HG03565 (cell line): ENCODE measurements at regions not wholly inside any gene's neighbourhood (a gene's known extent, or its start where the extent isn't known, plus 50 kb on each side); places are given as distances from the start of the nearest gene placed in this dataset.
"Not testable (repeated sequence)": the region's sequence is repeated elsewhere in the genome, so short reads cannot be mapped to it uniquely, and the experiment has no call there.

Experiments
- ATAC-seq: cut with Tn5 transposase; IDR thresholded peaks from one replicate; pipeline ENCODE4 v1.9.1; 2021; ENCODE audit warnings: mild to moderate bottlenecking, moderate library complexity; ENCODE audit not compliant: unreplicated experiment

GRCh38 chr1:95297906-95298305 is 63.9 kb downstream of the RWDD3 start:
- ATAC-seq = not testable (repeated sequence)

GRCh38 chr1:95301091-95301490 is 67.1 kb downstream of the RWDD3 start:
- ATAC-seq = no peak

- no peak for ATAC-seq
Observed at GRCh38 chr1:95301614-95302013, 67.6 kb downstream of the RWDD3 start.

- ATAC-seq = no peak
Observed at GRCh38 chr1:95304803-95305202, 70.8 kb downstream of the RWDD3 start.

GRCh38 chr1:95308276-95309030 is 74.4 kb downstream of the RWDD3 start:
- ATAC-seq = no peak

GRCh38 chr1:95309031-95309471 is 75.0 kb downstream of the RWDD3 start:
- no peak for ATAC-seq

GRCh38 chr1:95311014-95311413 is 77.0 kb downstream of the RWDD3 start:
- ATAC-seq = no peak

- no peak for ATAC-seq
Observed at GRCh38 chr1:95311762-95312161, 77.8 kb downstream of the RWDD3 start.

- no peak for ATAC-seq
Observed at GRCh38 chr1:95312181-95312580, 78.2 kb downstream of the RWDD3 start.

- no peak for ATAC-seq
Observed at GRCh38 chr1:95313527-95313926, 79.5 kb downstream of the RWDD3 start.

- no peak for ATAC-seq
Observed at GRCh38 chr1:95321531-95321930, 87.5 kb downstream of the RWDD3 start.

GRCh38 chr1:95323123-95323522 is 89.1 kb downstream of the RWDD3 start:
- ATAC-seq = no peak

GRCh38 chr1:95325349-95325748 is 91.3 kb downstream of the RWDD3 start:
- ATAC-seq = no peak

- no peak for ATAC-seq
Observed at GRCh38 chr1:95326023-95326422, 92.0 kb downstream of the RWDD3 start.

- no peak for ATAC-seq
Observed at GRCh38 chr1:95332754-95333153, 98.7 kb downstream of the RWDD3 start.

GRCh38 chr1:95339377-95339776 is 105.4 kb downstream of the RWDD3 start:
- ATAC-seq = no peak

GRCh38 chr1:95340061-95340460 is 106.1 kb downstream of the RWDD3 start:
- ATAC-seq = no peak

- no peak for ATAC-seq
Observed at GRCh38 chr1:95352767-95353166, 118.8 kb downstream of the RWDD3 start.

- ATAC-seq = no peak
Observed at GRCh38 chr1:95353194-95353593, 119.2 kb downstream of the RWDD3 start.

GRCh38 chr1:95364546-95364945 is 130.5 kb downstream of the RWDD3 start:
- ATAC-seq = no peak

GRCh38 chr1:95366498-95366897 is 132.5 kb downstream of the RWDD3 start:
- ATAC-seq = no peak

GRCh38 chr1:95368178-95368577 is 134.2 kb downstream of the RWDD3 start:
- ATAC-seq = no peak
